ENCODE measurements at regions not wholly inside any gene's neighbourhood (a gene's known extent, or its start where the extent isn't known, plus 50 kb on each side); places are given as distances from the start of the nearest gene placed in this dataset.

- H4K20me1 ChIP-seq (ENCODE audit: insufficient read depth, low read length) = no peaks in the 10 kb centered on the region
- ChIA-PET POLR2A (ENCODE audit: unreplicated experiment) (no interaction called here), CTCF (no interaction called here)
- H3K18ac ChIP-seq (ENCODE audit: low read depth, low read length) = no peak overlapping the region
- H3K23ac ChIP-seq (ENCODE audit: low read depth, low read length) = no peak overlapping the region
- no peaks in the 10 kb centered on the region for H3K4me1 ChIP-seq (ENCODE audit: control insufficient read depth, insufficient read depth, low read length)
- TF ChIP-seq RCOR1 (IDR thresholded peaks at IDR 0.05; ENCODE audit: insufficient replicate concordance, low read length) (no peak), MXI1 (IDR thresholded peaks at IDR 0.05; ENCODE audit: borderline replicate concordance, low read depth, low read length) (no peak), POLR2A (IDR thresholded peaks at IDR 0.05; ENCODE audit: low read depth, low read length) (no peak), CEBPB (IDR thresholded peaks at IDR 0.05; ENCODE audit: low read depth, low read length) (no peak)
- H2BK120ac ChIP-seq (ENCODE audit: low read depth, low read length) = no peak overlapping the region
- ATAC-seq (ENCODE audit: low read depth) (no peak), DNase-seq (no peak)
- intact Hi-C loops (cut with micrococcal nuclease) (no loop called here), in situ Hi-C loops (cut with MboI; ENCODE audit: low sequenced_read_pairs) (no loop called here), dilution Hi-C loops (cut with HindIII; ENCODE audit: low sequenced_read_pairs, unreplicated experiment) (no loop called here)
- no peaks in the 10 kb centered on the region for H3K36me3 ChIP-seq (ENCODE audit: control insufficient read depth, insufficient read depth, low read length)
- H3K56ac ChIP-seq (ENCODE audit: extremely low read depth, insufficient read depth, low read length) = no peak overlapping the region
- H4K8ac ChIP-seq (ENCODE audit: low read depth in 2 of 2, low read length in 2 of 2) = no peak overlapping the region
- H3K9me1 ChIP-seq (ENCODE audit: insufficient read depth, low read length) = no peaks in the 10 kb centered on the region
- H3K9ac ChIP-seq (ENCODE audit: low read depth, low read length) = no peak overlapping the region
- H4K5ac ChIP-seq (ENCODE audit: low read depth, low read length) = no peak overlapping the region
- H3K4ac ChIP-seq (ENCODE audit: low read depth, low read length) = no peak overlapping the region
- H3K79me1 ChIP-seq (ENCODE audit: low read depth in 1 of 2, low read length in 2 of 2) = no peaks in the 10 kb centered on the region
- no peak overlapping the region for H3K27ac ChIP-seq (ENCODE audit: insufficient read depth, low read length)
- no peak overlapping the region for H3K4me2 ChIP-seq (ENCODE audit: low read depth, low read length)
- no peak overlapping the region for H2AFZ ChIP-seq (replicated peaks; ENCODE audit: low read length, poor library complexity)
- H2BK15ac ChIP-seq (ENCODE audit: low read depth, low read length) = no peak overlapping the region
- H3K9me3 ChIP-seq (ENCODE audit: control insufficient read depth, insufficient read depth, low read length) = no peaks in the 10 kb centered on the region
- H2AK5ac ChIP-seq (ENCODE audit: low read depth, low read length) = no peak overlapping the region
- no peak overlapping the region for H2AK9ac ChIP-seq (replicated peaks; ENCODE audit: low read depth, low read length, poor library complexity)
- no peak overlapping the region for H2BK20ac ChIP-seq (ENCODE audit: low read depth, low read length)
- no peak overlapping the region for H3K4me3 ChIP-seq (ENCODE audit: insufficient read depth, low read depth, low read length)
- H3K14ac ChIP-seq (replicated peaks; ENCODE audit: low read depth, low read length) = no peak overlapping the region
- no peak overlapping the region for H2BK5ac ChIP-seq (ENCODE audit: low read depth, low read length, poor library complexity, severe bottlenecking)
- no peak overlapping the region for H4K91ac ChIP-seq (ENCODE audit: insufficient read depth, low read depth, low read length)
- no peaks in the 10 kb centered on the region for H3K27me3 ChIP-seq (ENCODE audit: control insufficient read depth, insufficient read depth, low read length)
- BruUV-seq (replicated peaks) = no TSS peak
Measured at GRCh38 chr4:116088771-116089170, 975.4 kb upstream of the NDST4 start.

Data from IMR-90 (cell line).